SU-DHL-6 (cell line): ENCODE measurements at regions not wholly inside any gene's neighbourhood (a gene's known extent, or its start where the extent isn't known, plus 50 kb on each side); places are given as distances from the start of the nearest gene placed in this dataset.
"Not testable (repeated sequence)": the region's sequence is repeated elsewhere in the genome, so short reads cannot be mapped to it uniquely, and the experiment has no call there.

Source experiments
- H2AFZ ChIP-seq: fragments of 200-600 bp; sonication (generic); 2 replicates; pipeline ENCODE4 v1.6.1; 2014; ENCODE audit warnings: low read depth, mild to moderate bottlenecking, moderate library complexity, mixed read lengths, antibody characterized with exemption, low read length; ENCODE audit not compliant: severe bottlenecking
- H3F3A ChIP-seq: fragments of 200-600 bp; shearing (Covaris generic); 2 replicates; pipeline ENCODE4 v1.6.0; 2016; ENCODE audit warnings: antibody characterized with exemption, mild to moderate bottlenecking; ENCODE audit not compliant: insufficient read depth
- H3K27ac ChIP-seq: fragments of 200-600 bp; sonication (generic); 2 replicates; pipeline ENCODE4 v1.5.1; 2016; ENCODE audit warnings: low read depth, mild to moderate bottlenecking, low read length, moderate library complexity, mixed read lengths
- H3K27me3 ChIP-seq: fragments of 200-600 bp; sonication (generic), shearing (Covaris generic); 2 replicates; pipeline ENCODE4 v1.6.0; 2014; ENCODE audit warnings: mild to moderate bottlenecking, low read length
- H3K36me3 ChIP-seq: fragments of 200-600 bp; sonication (generic); 2 replicates; pipeline ENCODE4 v1.6.1; 2014; ENCODE audit warnings: mild to moderate bottlenecking, low read length, mixed read lengths
- H3K4me2 ChIP-seq: fragments of 300-600, 200-600 bp; shearing (Covaris generic), sonication (generic); 2 replicates; pipeline ENCODE4 v1.6.0; 2014; ENCODE audit warnings: low read length, low read depth, mild to moderate bottlenecking; ENCODE audit not compliant: poor library complexity, severe bottlenecking
- H3K4me3 ChIP-seq: fragments of 200-600 bp; sonication (generic); 2 replicates; pipeline ENCODE4 v1.5.1; 2014; ENCODE audit warnings: antibody characterized with exemption, low read length, mild to moderate bottlenecking, mixed read lengths; ENCODE audit not compliant: insufficient read depth, poor library complexity, severe bottlenecking
- H3K79me2 ChIP-seq: fragments of 200-600 bp; sonication (generic); 2 replicates; pipeline ENCODE4 v1.6.1; 2014; ENCODE audit warnings: mild to moderate bottlenecking, low read length, moderate library complexity; ENCODE audit not compliant: insufficient read depth
- H3K9ac ChIP-seq: fragments of 200-600 bp; sonication (generic); 2 replicates; pipeline ENCODE4 v1.7.0; 2014; ENCODE audit warnings: mild to moderate bottlenecking, low read length
- H3K9me2 ChIP-seq: fragments of 200-600 bp; sonication (generic); replicated peaks from 2 replicates; pipeline ENCODE4 v1.6.1; 2014; ENCODE audit warnings: low read length; ENCODE audit not compliant: insufficient read depth
- H3K9me3 ChIP-seq: fragments of 200-600 bp; sonication (generic); 2 replicates; pipeline ENCODE4 v1.6.1; 2014; ENCODE audit warnings: low read length, mixed read lengths; ENCODE audit not compliant: insufficient read depth
- H4K20me1 ChIP-seq: fragments of 200-600 bp; sonication (generic); 2 replicates; pipeline ENCODE4 v1.6.1; 2014; ENCODE audit warnings: low read depth, mild to moderate bottlenecking, antibody characterized with exemption, low read length, moderate library complexity, mixed read lengths
- CTCF ChIP-seq: fragments of 200-600 bp; sonication (generic); IDR thresholded peaks from one replicate; pipeline ENCODE4 v1.5.1; 2017; ENCODE audit warnings: antibody characterized with exemption, mild to moderate bottlenecking, low read length, moderate library complexity; ENCODE audit not compliant: insufficient read depth, poor library complexity, severe bottlenecking
- EZH2phosphoT487 ChIP-seq: fragments of 200-600 bp; sonication (generic), shearing (Covaris generic); conservative IDR thresholded peaks from 2 replicates; pipeline ENCODE4 v1.6.1; 2018; ENCODE audit warnings: mild to moderate bottlenecking, antibody characterized with exemption, low read length, moderate library complexity, mixed read lengths

GRCh38 chr5:98391921-98392625 lies 381.4 kb upstream of the RGMB start:
- Histone ChIP-seq H3K79me2 (no peaks in the 10 kb centered on the region), H3K36me3 (no peaks in the 10 kb centered on the region), H3K27me3 (no peaks in the 10 kb centered on the region), H3K27ac (no peak overlapping the region), H3K4me2 (no peak overlapping the region), H3F3A (no peaks in the 10 kb centered on the region), H3K9me3 (no peaks in the 10 kb centered on the region), H4K20me1 (no peaks in the 10 kb centered on the region), H3K9me2 (no peaks in the 10 kb centered on the region), H3K4me3 (no peak overlapping the region), H3K9ac (no peak overlapping the region), H2AFZ (no peak overlapping the region)
- TF ChIP-seq EZH2phosphoT487, result no peak
- TF ChIP-seq CTCF, result no peak

DNA sequence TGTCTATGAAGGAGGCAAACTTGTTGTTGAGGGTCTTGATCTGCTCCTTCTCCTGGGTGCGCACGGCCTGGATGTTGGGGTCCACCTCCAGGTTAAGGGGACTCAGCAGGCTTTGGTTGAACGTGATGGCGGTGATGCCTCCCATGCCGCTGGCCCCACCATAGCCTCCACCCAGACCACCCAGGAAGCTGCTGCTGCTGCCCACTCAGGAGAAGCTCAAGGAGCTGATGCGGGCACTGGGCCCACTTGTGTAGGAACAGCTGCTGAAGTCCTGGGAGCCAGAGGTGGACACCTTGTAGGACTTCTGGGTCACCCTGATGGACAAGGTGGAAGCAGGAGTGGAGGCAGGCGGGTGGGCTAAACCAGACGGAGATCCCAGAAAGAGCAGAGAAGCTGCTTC lies 380.3 kb upstream of the RGMB start:
- not testable (repeated sequence) for H3K27me3 ChIP-seq, H3F3A ChIP-seq, H2AFZ ChIP-seq, H3K9ac ChIP-seq, H3K27ac ChIP-seq, H4K20me1 ChIP-seq, H3K79me2 ChIP-seq, H3K36me3 ChIP-seq, H3K4me2 ChIP-seq, H3K9me3 ChIP-seq, H3K9me2 ChIP-seq, H3K4me3 ChIP-seq

GRCh38 chr5:98397081-98397480 lies 376.4 kb upstream of the RGMB start:
- H3K9me2 ChIP-seq, result no peaks in the 10 kb centered on the region
- H3K79me2 ChIP-seq, result no peaks in the 10 kb centered on the region
- H3K9me3 ChIP-seq, result no peaks in the 10 kb centered on the region
- H2AFZ ChIP-seq, result no peak overlapping the region
- no peaks in the 10 kb centered on the region for H3K36me3 ChIP-seq
- no peak overlapping the region for H3K27ac ChIP-seq
- no peak overlapping the region for H3K9ac ChIP-seq
- TF ChIP-seq EZH2phosphoT487, result no peak
- TF ChIP-seq CTCF, result no peak
- H3F3A ChIP-seq, result no peaks in the 10 kb centered on the region
- no peaks in the 10 kb centered on the region for H3K27me3 ChIP-seq
- H4K20me1 ChIP-seq, result no peaks in the 10 kb centered on the region
- no peak overlapping the region for H3K4me3 ChIP-seq
- no peak overlapping the region for H3K4me2 ChIP-seq

DNA sequence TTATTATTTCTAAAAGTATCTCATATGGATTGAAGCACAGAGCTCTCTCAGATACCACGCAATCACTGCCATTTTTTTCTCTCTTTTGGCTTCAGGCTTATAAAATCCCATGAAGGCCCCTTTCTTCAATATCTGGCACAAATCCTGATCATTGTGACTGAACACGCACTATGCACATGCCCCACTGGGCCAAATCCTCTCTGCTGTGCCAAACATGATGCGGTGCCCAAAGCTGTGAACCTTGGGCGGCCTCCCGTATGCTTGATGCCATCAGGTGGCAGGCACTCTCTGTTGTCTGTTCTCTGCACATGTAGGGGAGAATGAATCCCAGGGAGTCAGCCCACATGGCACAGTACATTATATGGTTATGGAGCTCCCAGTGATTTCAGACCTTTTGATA lies 375.0 kb upstream of the RGMB start:
- no peak overlapping the region for H3K4me2 ChIP-seq
- no peaks in the 10 kb centered on the region for H3K27me3 ChIP-seq
- no peaks in the 10 kb centered on the region for H3K9me2 ChIP-seq
- TF ChIP-seq EZH2phosphoT487 (no peak), CTCF (no peak)
- no peak overlapping the region for H3K9ac ChIP-seq
- no peaks in the 10 kb centered on the region for H3F3A ChIP-seq
- no peak overlapping the region for H3K4me3 ChIP-seq
- H2AFZ ChIP-seq, result no peak overlapping the region
- no peaks in the 10 kb centered on the region for H4K20me1 ChIP-seq
- no peak overlapping the region for H3K27ac ChIP-seq
- no peaks in the 10 kb centered on the region for H3K9me3 ChIP-seq
- H3K36me3 ChIP-seq, result no peaks in the 10 kb centered on the region
- no peaks in the 10 kb centered on the region for H3K79me2 ChIP-seq
